Pulmonary artery endothelial cell (primary cell): ENCODE measurements at regions not wholly inside any gene's neighbourhood (a gene's known extent, or its start where the extent isn't known, plus 50 kb on each side); places are given as distances from the start of the nearest gene placed in this dataset.
"Not testable (repeated sequence)": the region's sequence is repeated elsewhere in the genome, so short reads cannot be mapped to it uniquely, and the experiment has no call there.

Experiments used
- DNase-seq: peaks from one replicate; pipeline ENCODE4 v3.0.0-alpha.2; 2011; ENCODE audit warnings: low read depth, low spot score

GRCh38 chr20:36082315-36082915, 72.1 kb upstream of the EPB41L1 start:
- DNase-seq = no peak

- not testable (repeated sequence) for DNase-seq
These were observed 71.3 kb upstream of the EPB41L1 start for GRCh38 chr20:36083200-36083599.

- no peak for DNase-seq
These were observed 70.2 kb upstream of the EPB41L1 start for GRCh38 chr20:36084356-36084755.

DNA sequence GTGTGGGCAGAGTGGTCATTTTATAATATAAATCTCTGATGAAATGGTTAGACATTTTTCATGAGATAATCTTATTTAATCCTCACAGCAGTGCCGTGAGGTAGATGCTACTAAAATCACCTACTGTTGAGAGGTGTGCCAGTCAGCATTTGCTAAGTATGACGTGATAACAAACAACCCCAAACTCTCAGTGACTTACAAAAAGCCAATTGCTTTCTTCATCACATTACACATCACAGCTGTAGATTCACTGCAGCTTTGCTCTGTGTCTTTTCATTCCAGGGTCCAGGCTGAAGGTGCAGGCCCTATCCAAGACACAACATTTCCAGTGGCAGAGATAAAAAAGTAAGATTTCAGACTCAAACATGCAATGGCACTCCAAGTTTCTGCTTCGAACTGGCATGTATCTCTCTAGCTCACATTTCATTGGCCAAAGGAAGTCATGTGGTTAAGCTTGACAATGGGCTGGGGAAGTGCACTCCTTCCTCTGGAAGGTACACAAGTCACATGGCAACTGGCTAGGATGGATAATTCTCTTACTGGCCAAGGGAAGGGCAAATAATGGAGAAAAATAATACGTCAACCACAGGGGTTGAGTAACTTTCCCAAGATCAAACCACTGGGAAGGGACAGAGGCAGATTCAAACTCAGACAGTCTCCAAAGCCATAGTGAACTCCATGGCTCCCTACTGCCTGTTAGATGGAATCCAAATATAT, 69.5 kb upstream of the EPB41L1 start:
- no peak for DNase-seq

DNA sequence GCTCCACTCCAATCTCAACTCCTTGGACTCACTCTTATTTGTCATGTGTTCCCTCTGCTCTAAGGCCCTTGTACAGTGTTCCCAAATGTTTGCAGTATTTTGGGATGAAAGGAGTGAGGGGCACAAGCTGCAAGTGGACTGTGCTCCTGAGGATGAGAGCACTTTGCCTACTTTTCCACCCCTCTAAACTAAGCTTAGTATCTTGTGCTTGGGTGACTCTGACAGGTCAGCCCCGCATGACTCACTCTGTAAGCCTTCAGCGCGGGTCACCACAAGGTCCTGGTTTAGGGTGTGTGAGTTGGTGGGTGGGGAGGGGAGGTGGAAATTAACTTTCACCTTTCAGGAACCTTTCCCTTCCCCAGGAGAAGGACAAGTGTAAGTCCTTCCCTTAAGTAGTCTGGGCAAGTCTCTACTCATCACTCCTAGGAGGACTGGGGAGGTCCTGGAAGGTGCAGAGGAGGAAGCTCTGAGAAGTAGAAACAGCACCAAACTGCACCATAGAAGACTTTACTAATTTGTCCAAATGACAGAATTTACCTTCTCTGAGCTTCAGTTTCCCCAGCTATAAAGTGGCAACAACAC, 68.8 kb upstream of the EPB41L1 start:
- no peak for DNase-seq

GRCh38 chr20:36086767-36087166, 67.8 kb upstream of the EPB41L1 start:
- no peak for DNase-seq

- DNase-seq = no peak
These were observed 64.3 kb upstream of the EPB41L1 start for GRCh38 chr20:36090223-36090622.

- no peak for DNase-seq
These were observed 62.8 kb upstream of the EPB41L1 start for GRCh38 chr20:36091561-36092397.

DNA sequence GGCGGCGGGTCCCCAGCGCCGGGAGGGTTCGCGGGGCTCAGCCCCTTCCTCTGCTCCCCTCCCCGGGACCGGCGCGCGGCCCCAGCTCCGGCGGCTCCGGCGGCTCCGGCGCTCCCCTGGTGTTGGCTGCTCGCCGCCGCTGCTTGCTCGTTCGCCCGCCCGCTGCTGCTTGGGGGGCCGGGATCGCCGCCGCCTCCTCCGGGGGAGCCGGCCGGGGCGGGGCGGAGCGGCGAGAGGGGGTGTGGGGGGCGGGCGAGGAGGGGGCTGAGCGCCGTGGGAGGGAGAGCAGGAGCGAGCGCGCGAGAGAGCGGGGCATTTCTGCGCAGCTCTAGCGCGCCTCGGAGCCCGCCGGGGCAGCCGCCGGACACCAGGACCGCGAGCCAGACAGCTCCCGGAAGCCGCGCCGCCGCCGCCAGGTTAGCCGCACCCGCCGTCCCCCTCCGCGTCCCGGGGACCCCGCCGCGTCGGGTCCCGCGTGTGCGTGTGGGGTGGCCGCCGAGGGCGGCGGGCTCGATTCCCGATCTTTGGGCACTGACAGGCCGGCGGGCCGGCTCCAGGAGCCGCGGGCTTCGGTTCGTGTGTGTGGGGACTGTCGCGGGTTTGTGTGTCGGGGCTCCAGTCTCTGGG, 62.0 kb upstream of the EPB41L1 start:
- DNase-seq = no peak

- no peak for DNase-seq
These were observed 61.3 kb upstream of the EPB41L1 start for GRCh38 chr20:36093025-36093803.

DNA sequence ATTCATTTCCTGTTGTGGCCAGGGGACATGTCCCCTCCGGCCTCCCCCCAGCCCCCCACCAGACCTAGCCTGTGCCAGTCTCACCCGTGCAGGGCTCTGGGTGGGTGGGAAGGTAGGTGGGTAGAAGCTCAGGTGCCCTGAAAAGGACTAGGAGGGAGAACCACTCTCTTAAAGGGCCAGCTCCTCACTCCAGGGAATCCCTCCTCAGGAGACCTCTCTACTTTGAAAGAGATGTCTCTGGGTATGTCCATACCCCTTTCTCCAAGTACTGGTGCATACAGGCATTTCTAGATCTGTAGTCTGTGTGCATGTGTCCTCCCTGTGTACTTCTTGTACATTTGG, 60.8 kb upstream of the EPB41L1 start:
- DNase-seq = no peak

GRCh38 chr20:36094497-36094896, 60.0 kb upstream of the EPB41L1 start:
- no peak for DNase-seq

DNA sequence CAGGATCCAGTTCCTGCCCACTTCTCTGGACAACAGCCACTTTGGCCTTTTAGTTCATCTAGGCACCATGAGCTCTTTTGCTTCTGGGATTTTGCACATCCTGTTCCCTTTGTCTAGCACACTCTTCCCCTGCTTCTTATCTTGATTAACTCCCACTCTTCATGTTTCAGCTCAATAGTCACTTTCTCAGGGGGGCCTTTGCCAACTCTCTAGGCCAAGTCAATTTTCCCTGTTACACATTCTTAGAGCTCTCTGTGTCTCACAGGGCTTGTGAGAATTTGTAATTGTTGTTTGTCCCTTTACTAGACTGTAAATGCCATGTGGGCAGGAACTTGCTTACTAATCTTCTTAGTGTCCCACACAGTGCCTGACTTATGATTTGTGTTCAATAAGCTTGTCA, 58.1 kb upstream of the EPB41L1 start:
- no peak for DNase-seq

GRCh38 chr20:36097337-36098151, 57.0 kb upstream of the EPB41L1 start:
- peak; percentile 55 for DNase-seq

- DNase-seq = peak; percentile 81
These were observed 56.2 kb upstream of the EPB41L1 start for GRCh38 chr20:36098364-36098763.

DNA sequence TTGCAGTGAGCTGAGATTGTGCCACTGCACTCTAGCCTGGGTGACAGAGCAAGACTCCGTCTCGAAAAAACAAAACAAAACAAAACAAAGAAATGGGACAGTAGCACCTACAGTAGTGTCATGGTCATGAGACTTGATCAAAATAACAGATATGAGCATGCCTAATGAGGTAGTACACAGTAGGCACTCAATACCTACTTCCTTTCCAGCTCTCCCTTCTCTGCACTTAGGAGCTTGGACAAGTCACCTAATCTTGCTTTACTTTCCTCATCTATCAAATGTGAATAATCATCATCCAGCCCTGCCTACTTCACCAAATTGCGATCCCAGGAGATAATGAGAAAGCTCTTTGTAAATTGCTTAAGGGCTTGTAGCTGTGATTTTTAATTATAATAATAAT, 55.4 kb upstream of the EPB41L1 start:
- DNase-seq = no peak

DNA sequence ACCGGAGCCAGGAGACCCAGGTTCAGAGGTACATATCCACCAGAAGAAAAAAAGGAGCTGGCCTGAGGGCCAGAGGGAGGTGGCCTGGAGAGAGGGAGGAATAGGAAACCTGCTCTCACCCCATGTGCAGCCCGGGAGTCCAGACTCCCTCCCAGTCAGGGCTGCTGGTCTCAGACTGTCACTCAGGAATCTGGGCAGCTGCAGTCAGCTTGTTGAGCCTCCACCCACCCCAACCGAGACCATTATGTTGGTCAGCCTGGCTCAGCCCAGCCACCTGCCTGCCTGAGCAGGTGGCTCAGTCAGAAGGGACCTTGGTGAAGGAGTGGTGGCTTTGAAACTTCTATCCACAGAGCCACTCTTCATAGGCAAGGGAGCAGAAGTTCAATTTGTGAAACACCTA, 53.3 kb upstream of the EPB41L1 start:
- no peak for DNase-seq

DNA sequence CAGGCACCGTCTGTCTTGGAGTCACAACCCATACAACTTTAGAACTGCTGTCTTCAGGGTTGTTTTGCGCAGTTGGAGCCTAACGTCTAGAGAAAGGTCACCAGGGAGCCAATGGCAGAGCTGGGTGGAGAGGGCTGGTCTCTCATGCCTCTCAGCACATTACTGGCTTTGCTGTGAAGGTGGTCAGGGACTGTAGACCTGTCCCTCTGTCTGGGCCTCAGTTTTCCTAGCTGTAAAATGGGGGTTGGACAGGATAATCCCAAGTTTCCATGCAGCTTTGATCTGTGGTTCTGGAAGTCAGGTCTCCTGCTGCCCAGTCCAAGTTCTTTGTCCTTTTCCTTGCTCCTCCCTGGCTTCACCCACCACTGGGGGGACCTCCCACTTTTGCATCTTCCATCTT, 52.2 kb upstream of the EPB41L1 start:
- no peak for DNase-seq

DNA sequence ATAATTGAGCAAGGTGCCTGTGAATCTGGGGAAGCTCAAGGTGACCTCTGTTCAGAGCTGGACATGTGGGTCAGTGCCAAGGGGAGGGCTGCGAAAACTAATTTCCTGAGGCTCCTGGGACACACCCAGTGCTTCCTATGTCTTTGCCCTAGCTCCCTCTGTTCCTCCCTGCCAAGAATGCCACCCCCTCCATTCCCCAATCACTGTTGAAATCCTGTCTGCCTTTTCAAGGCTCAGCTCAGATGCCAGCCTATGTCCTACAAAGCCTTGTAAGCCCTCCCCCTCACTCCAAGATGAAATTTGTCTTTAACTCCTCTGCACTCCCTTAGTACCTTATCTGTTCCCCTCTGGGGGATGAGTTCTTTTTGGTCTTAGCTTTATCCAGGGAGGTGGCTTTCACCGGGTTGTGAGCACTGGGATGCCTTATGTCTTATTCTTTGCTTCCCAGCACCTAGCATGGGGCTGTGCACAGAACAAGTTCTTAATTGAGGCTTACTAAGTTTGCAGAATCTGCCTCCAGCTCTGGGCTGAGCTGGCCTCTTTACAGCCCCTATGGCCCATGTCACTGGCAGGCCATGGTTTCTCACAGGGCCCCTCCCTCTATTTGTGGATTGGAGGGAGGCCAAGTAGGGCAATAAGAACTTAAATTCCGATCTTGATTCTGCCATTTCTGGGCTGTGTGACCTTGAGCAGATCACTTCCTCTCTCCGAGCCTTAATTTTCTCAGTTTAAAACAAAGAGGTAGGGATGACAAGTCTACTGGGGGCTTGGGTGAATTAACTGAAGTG, 51.5 kb upstream of the EPB41L1 start:
- DNase-seq = no peak
